ENCODE measurements at regions not wholly inside any gene's neighbourhood (a gene's known extent, or its start where the extent isn't known, plus 50 kb on each side); places are given as distances from the start of the nearest gene placed in this dataset.

- TF ChIP-seq CTCF (IDR thresholded peaks at IDR 0.05) (no peak), POLR2A (IDR thresholded peaks at IDR 0.05) (no peak)
Observed at GRCh38 chr6:155561257-155561965, 105.8 kb upstream of the NOX3 start.
